Cardiac muscle cell (in vitro differentiated cells and primary cell): ENCODE measurements at regions not wholly inside any gene's neighbourhood (a gene's known extent, or its start where the extent isn't known, plus 50 kb on each side); places are given as distances from the start of the nearest gene placed in this dataset.

Source experiments
- DNase-seq, 2 donors: peaks; one replicate each; pipeline versions ENCODE4 v3.0.0 to v3.0.0-alpha.2; 2010 to 2017; ENCODE audit warnings: low read depth in 1 of 2, low spot score in 1 of 2
- H3K27ac ChIP-seq: fragments of 200-600 bp; sonication (generic); 2 replicates; pipeline ENCODE4 v1.5.1; 2016
- H3K27me3 ChIP-seq: fragments of 200-600 bp; sonication (generic); 2 replicates; pipeline ENCODE4 v1.6.0; 2016; ENCODE audit warnings: control low read depth
- H3K36me3 ChIP-seq: fragments of 200-600 bp; sonication (generic); 2 replicates; pipeline ENCODE4 v1.5.1; 2016; ENCODE audit warnings: control low read depth
- H3K4me1 ChIP-seq: fragments of 200-600 bp; sonication (generic); 2 replicates; pipeline ENCODE4 v1.8.1; 2017; ENCODE audit warnings: low read depth, mild to moderate bottlenecking, mixed run types
- H3K4me3 ChIP-seq: fragments of 200-600 bp; sonication (generic); 2 replicates; pipeline ENCODE4 v1.5.1; 2016; ENCODE audit warnings: mild to moderate bottlenecking
- H3K9me3 ChIP-seq: fragments of 200-600 bp; sonication (generic); 2 replicates; pipeline ENCODE4 v1.5.1; 2017; ENCODE audit warnings: low read depth, mild to moderate bottlenecking, control low read depth
- CTCF ChIP-seq: IDR thresholded peaks from 2 replicates; pipeline ENCODE4 v1.5.1; 2012; ENCODE audit warnings: low read depth, mild to moderate bottlenecking, low read length

GRCh38 chr18:76771192-76771799, 51.1 kb upstream of the ZNF236 start:
- TF ChIP-seq CTCF = no peak
- no peak overlapping the region for H3K4me3 ChIP-seq
- H3K4me1 ChIP-seq = no peaks in the 10 kb centered on the region
- DNase-seq = no peak
- H3K27me3 ChIP-seq = no peaks in the 10 kb centered on the region
- H3K36me3 ChIP-seq = no peaks in the 10 kb centered on the region
- H3K27ac ChIP-seq = no peak overlapping the region
- no peaks in the 10 kb centered on the region for H3K9me3 ChIP-seq

- no peak for DNase-seq
- TF ChIP-seq CTCF = no peak
- no peaks in the 10 kb centered on the region for H3K4me1 ChIP-seq
These were observed 54.4 kb upstream of the ZNF236 start for GRCh38 chr18:76767954-76768353.

GRCh38 chr18:76766429-76766828, 55.9 kb upstream of the ZNF236 start:
- Histone ChIP-seq H3K4me1 (no peaks in the 10 kb centered on the region), H3K9me3 (no peaks in the 10 kb centered on the region), H3K36me3 (no peaks in the 10 kb centered on the region), H3K27ac (no peak overlapping the region), H3K4me3 (no peak overlapping the region), H3K27me3 (no peaks in the 10 kb centered on the region)
- no peak for DNase-seq
- no peak for TF ChIP-seq CTCF

More at GRCh38 chr18:76767954-76768353, 54.4 kb upstream of the ZNF236 start:
- Histone ChIP-seq H3K27ac (no peak overlapping the region), H3K4me3 (no peak overlapping the region), H3K36me3 (no peaks in the 10 kb centered on the region), H3K9me3 (no peaks in the 10 kb centered on the region), H3K27me3 (no peaks in the 10 kb centered on the region)

GRCh38 chr18:76765649-76766048, 56.7 kb upstream of the ZNF236 start:
- no peak for TF ChIP-seq CTCF

GRCh38 chr18:76764291-76764901, 58.0 kb upstream of the ZNF236 start:
- Histone ChIP-seq H3K27me3 (no peaks in the 10 kb centered on the region), H3K27ac (no peak overlapping the region), H3K9me3 (no peaks in the 10 kb centered on the region), H3K36me3 (no peaks in the 10 kb centered on the region), H3K4me3 (no peak overlapping the region), H3K4me1 (no peaks in the 10 kb centered on the region)
- no peak for TF ChIP-seq CTCF
- no peak for DNase-seq

More at GRCh38 chr18:76765649-76766048, 56.7 kb upstream of the ZNF236 start:
- H3K36me3 ChIP-seq = no peaks in the 10 kb centered on the region
- no peak for DNase-seq
- H3K27me3 ChIP-seq = no peaks in the 10 kb centered on the region
- H3K4me3 ChIP-seq = no peak overlapping the region
- H3K9me3 ChIP-seq = no peaks in the 10 kb centered on the region
- H3K4me1 ChIP-seq = no peaks in the 10 kb centered on the region
- no peak overlapping the region for H3K27ac ChIP-seq
